BE2C (cell line): ENCODE measurements at regions not wholly inside any gene's neighbourhood (a gene's known extent, or its start where the extent isn't known, plus 50 kb on each side); places are given as distances from the start of the nearest gene placed in this dataset.

ENCODE experiments used
- DNase-seq: peaks from one replicate; pipeline ENCODE4 v3.0.0-alpha.2; 2020
- H3K27me3 ChIP-seq: fragments of 250-450 bp; sonication (Bioruptor Pico); 2 replicates; pipeline ENCODE4 v1.5.1; 2020; ENCODE audit warnings: mild to moderate bottlenecking
- H3K36me3 ChIP-seq: fragments of 250-450 bp; sonication (Bioruptor Pico); 2 replicates; pipeline ENCODE4 v1.5.1; 2020; ENCODE audit warnings: mild to moderate bottlenecking
- H3K4me1 ChIP-seq: fragments of 250-450 bp; sonication (Bioruptor Pico); 2 replicates; pipeline ENCODE4 v1.5.1; 2020
- H3K4me3 ChIP-seq: 2 replicates; pipeline ENCODE4 v1.5.1; 2011; ENCODE audit warnings: low read depth, low read length
- H3K9me3 ChIP-seq: fragments of 250-450 bp; sonication (Bioruptor Pico); 2 replicates; pipeline ENCODE4 v1.5.1; 2020
- TF ChIP-seq, protein P1 (sequence below): IDR thresholded peaks from 2 replicates; pipeline ENCODE4 v1.5.1; 2012; ENCODE audit warnings: mild to moderate bottlenecking, low read depth, low read length

DNA sequence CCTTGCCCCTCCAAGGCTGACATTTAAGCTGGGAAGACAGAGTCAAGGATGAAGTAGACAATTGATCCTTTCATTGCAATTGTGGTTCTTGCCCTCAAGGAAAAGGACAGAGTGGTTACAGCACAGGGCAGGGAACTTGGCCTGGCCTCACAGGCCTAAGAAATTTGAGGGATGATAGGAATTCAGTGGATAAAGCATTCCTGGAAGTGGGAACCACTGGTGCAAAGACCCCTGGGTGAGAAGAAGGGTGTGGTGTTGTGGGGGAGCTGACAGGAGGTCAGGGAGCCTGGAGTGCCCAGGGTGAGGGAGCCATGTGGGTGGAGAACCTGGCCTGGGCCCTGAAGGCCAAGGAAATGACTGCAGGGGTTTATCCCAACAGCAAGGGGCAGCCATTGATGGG lies 287.4 kb downstream of the UACA start:
- Histone ChIP-seq H3K9me3 (no peaks in the 10 kb centered on the region), H3K4me1 (peaks cover 4% of the 10 kb centered on the region), H3K36me3 (no peaks in the 10 kb centered on the region), H3K27me3 (no peaks in the 10 kb centered on the region), H3K4me3 (no peak overlapping the region)
- no peak for DNase-seq
- TF ChIP-seq, protein P1, sequence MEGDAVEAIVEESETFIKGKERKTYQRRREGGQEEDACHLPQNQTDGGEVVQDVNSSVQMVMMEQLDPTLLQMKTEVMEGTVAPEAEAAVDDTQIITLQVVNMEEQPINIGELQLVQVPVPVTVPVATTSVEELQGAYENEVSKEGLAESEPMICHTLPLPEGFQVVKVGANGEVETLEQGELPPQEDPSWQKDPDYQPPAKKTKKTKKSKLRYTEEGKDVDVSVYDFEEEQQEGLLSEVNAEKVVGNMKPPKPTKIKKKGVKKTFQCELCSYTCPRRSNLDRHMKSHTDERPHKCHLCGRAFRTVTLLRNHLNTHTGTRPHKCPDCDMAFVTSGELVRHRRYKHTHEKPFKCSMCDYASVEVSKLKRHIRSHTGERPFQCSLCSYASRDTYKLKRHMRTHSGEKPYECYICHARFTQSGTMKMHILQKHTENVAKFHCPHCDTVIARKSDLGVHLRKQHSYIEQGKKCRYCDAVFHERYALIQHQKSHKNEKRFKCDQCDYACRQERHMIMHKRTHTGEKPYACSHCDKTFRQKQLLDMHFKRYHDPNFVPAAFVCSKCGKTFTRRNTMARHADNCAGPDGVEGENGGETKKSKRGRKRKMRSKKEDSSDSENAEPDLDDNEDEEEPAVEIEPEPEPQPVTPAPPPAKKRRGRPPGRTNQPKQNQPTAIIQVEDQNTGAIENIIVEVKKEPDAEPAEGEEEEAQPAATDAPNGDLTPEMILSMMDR: no peak

DNA sequence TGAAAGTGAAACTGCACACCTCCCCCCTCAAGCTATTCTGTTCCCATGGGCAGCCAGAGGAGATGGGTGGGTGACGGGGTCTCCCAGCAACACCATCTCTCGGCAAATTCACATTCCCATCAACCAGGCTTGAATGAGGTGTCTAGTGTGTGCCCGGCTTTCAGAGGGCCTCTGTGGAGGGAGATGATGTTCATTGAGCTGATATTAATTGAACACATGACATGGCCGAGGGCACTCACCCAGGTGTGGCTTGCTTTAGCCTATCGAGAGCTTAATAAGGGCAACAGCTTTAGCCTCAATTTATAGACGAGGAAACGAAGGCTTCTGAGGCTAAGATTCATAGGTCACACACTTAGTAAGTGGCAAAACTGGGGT lies 288.0 kb downstream of the UACA start:
- no peaks in the 10 kb centered on the region for H3K36me3 ChIP-seq
- no peaks in the 10 kb centered on the region for H3K9me3 ChIP-seq
- H3K4me3 ChIP-seq: no peak overlapping the region
- H3K4me1 ChIP-seq: peaks cover 4% of the 10 kb centered on the region
- DNase-seq: no peak
- TF ChIP-seq, protein P1: no peak
- H3K27me3 ChIP-seq: no peaks in the 10 kb centered on the region

DNA sequence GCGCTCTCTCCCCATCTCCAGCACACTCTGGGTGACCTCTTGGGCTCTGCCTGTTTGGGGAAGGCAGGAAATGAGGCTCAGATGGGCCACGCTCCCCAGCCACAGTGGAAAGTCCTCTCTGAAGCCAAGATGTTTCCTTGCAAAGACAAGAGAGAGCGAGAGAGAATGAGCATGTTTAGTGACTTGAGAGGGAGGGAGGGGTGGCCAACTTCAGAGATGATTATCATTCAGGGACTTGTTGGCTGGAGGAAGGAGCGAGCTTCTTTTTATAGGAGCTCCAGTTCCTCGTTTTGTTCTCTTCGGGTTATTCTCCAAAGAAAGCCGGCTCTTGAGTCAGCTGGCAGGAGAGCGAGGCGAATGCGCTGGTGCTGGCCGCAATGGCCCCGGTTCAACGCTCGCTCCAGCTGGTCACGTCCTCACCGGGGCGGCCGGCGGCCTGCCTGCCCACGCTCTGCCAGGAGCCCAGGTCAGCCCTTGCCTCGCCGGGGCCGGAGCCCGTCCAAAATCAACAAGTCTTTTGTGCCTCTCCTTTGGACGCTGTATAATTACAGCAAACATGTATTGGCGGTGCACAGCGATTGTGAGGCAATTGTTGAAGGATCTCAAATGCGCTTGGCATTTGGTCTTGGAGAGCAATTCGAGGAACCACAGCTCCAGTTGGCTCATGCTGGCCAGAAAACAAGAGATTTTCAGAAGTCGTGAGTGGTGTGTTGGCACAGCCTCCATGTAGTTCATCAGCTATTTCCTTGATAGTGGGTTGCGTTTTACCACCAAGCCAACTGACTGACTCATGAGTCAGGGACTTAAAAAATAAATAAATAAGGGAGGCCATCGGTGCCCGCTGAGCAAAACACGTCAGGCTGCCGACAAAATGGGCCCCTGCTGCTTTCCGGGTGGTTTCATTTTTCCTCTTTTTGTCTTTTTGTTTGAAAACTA lies 288.6 kb downstream of the UACA start:
- no peak for DNase-seq
- Histone ChIP-seq H3K9me3 (no peaks in the 10 kb centered on the region), H3K4me1 (peaks cover 4% of the 10 kb centered on the region), H3K36me3 (no peaks in the 10 kb centered on the region), H3K27me3 (no peaks in the 10 kb centered on the region), H3K4me3 (no peak overlapping the region)
- TF ChIP-seq, protein P1: no peak

DNA sequence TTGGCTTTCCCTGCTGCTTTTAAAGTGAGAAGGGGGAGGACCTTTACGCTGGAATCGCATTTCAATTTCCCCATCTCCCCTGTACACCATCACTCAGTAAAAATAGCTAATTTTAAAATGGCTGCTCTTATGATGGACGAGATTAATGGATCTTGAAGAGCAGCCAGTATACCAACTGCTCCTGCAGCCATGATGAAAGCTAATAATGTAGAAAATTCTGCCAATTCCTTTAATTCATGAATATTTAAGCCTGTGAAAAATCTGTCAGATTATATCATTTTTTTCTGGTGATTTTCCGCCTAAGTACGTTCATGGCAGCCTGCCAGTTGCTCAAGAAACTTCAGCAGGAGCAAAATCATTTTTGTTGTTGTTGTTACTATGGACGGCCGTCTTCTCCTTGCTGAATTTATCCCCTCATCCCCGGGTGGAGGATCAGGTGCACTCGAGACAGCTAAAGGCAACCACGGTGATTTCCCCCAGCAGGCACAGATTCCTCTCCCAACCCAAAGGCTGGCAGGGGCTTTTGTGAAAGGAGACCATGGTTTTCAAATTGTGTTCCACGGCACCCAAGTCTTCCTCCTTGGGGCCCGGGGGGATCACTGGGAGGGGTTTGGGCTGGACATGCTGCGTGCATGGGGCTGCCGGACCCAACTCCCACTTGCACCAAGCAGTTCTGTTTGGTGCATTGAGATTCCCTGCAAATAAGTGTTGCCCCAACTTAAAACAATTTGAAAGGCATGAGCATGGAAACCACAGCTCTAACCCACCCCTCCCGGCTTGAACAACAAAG lies 289.6 kb downstream of the UACA start:
- TF ChIP-seq, protein P1: no peak
- H3K36me3 ChIP-seq: no peaks in the 10 kb centered on the region
- H3K27me3 ChIP-seq: no peaks in the 10 kb centered on the region
- H3K9me3 ChIP-seq: no peaks in the 10 kb centered on the region
- no peak overlapping the region for H3K4me3 ChIP-seq
- peaks cover 4% of the 10 kb centered on the region for H3K4me1 ChIP-seq
- DNase-seq: no peak

DNA sequence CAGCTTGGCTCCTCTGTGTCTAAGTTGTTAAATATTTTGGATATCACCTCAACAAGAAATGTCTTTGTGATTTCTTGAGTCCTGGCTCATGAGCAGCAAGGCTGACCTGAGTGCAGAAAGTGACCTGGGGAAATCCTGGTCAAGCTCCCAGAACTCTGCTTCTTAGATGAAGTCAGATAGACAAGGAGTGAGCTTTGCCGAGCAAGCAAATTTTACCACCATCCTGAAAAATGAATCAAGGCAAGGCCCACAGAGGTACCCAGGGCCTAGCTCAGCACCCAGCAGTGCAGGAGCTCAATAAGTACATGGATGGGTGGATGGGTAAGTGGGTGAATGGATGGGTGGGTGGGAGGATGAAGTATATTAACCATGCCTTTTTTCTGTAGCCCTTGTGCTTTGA lies 291.8 kb downstream of the UACA start:
- Histone ChIP-seq H3K4me3 (no peak overlapping the region), H3K36me3 (no peaks in the 10 kb centered on the region), H3K9me3 (no peaks in the 10 kb centered on the region), H3K27me3 (no peaks in the 10 kb centered on the region), H3K4me1 (peaks cover 4% of the 10 kb centered on the region)
- TF ChIP-seq, protein P1: no peak
- DNase-seq: no peak
